Ureter (tissue), 1 donor: ENCODE measurements at regions not wholly inside any gene's neighbourhood (a gene's known extent, or its start where the extent isn't known, plus 50 kb on each side); places are given as distances from the start of the nearest gene placed in this dataset.

ENCODE experiments used
- DNase-seq: peaks from one replicate; pipeline ENCODE4 v3.0.0-alpha.2; 2020; ENCODE audit warnings: low spot score
- donor health status: DM: yes; HTN: yes; CAD: no.

GRCh38 chr17:77700165-77700881, 258.2 kb upstream of the TNRC6C start:
- peak; percentile 30 for DNase-seq

GRCh38 chr17:77701996-77702395, 256.5 kb upstream of the TNRC6C start:
- DNase-seq = peak; percentile 17

- DNase-seq = no peak
Measured at GRCh38 chr17:77704048-77704815, 254.3 kb upstream of the TNRC6C start.

- no peak for DNase-seq
Measured at GRCh38 chr17:77706938-77707337, 251.6 kb upstream of the TNRC6C start.

GRCh38 chr17:77707546-77707945, 251.0 kb upstream of the TNRC6C start:
- DNase-seq = no peak

- DNase-seq = no peak
Measured at GRCh38 chr17:77708049-77708448, 250.5 kb upstream of the TNRC6C start.

- DNase-seq = no peak
Measured at GRCh38 chr17:77708936-77709335, 249.6 kb upstream of the TNRC6C start.

- no peak for DNase-seq
Measured at GRCh38 chr17:77709594-77709993, 248.9 kb upstream of the TNRC6C start.

- DNase-seq = no peak
Measured at GRCh38 chr17:77712578-77712977, 245.9 kb upstream of the TNRC6C start.

GRCh38 chr17:77716289-77716926, 242.1 kb upstream of the TNRC6C start:
- DNase-seq = no peak

GRCh38 chr17:77717941-77718668, 240.4 kb upstream of the TNRC6C start:
- DNase-seq = no peak

GRCh38 chr17:77718669-77718961, 239.9 kb upstream of the TNRC6C start:
- no peak for DNase-seq

GRCh38 chr17:77719806-77720205, 238.7 kb upstream of the TNRC6C start:
- DNase-seq = no peak

GRCh38 chr17:77720946-77721845, 237.3 kb upstream of the TNRC6C start:
- DNase-seq = no peak

- no peak for DNase-seq
Measured at GRCh38 chr17:77721846-77722160, 236.7 kb upstream of the TNRC6C start.

- DNase-seq = no peak
Measured at GRCh38 chr17:77722366-77722765, 236.1 kb upstream of the TNRC6C start.

GRCh38 chr17:77723071-77723908, 235.2 kb upstream of the TNRC6C start:
- no peak for DNase-seq

GRCh38 chr17:77723909-77724875, 234.3 kb upstream of the TNRC6C start:
- no peak for DNase-seq

GRCh38 chr17:77724876-77725615, 233.5 kb upstream of the TNRC6C start:
- no peak for DNase-seq
